ENCODE measurements at regions not wholly inside any gene's neighbourhood (a gene's known extent, or its start where the extent isn't known, plus 50 kb on each side); places are given as distances from the start of the nearest gene placed in this dataset.
"Not testable (repeated sequence)": the region's sequence is repeated elsewhere in the genome, so short reads cannot be mapped to it uniquely, and the experiment has no call there.

GRCh38 chr4:33825685-33826084 is 2418.6 kb downstream of the ARAP2 start:
- H3K27me3 ChIP-seq (ENCODE audit: insufficient read depth, low read length) = no peaks in the 10 kb centered on the region
- H3K36me3 ChIP-seq (ENCODE audit: insufficient read depth, low read length) = no peaks in the 10 kb centered on the region
- H3K4me3 Mint-ChIP-seq = no peak overlapping the region
- no peaks in the 10 kb centered on the region for H3K4me1 ChIP-seq (ENCODE audit: insufficient read depth, low read length)
- no peaks in the 10 kb centered on the region for H3K4me1 Mint-ChIP-seq
- H3K27ac ChIP-seq (ENCODE audit: low read depth, low read length) = no peak overlapping the region
- CTCF ChIA-PET (ENCODE audit: partially characterized antibody) = no interaction called here
- H3K9me3 Mint-ChIP-seq = peaks cover 0 to 11% (median 7%) of the 10 kb centered on the region in 8 donors
- intact Hi-C loops (cut with micrococcal nuclease) = no loop called here
- H3K36me3 Mint-ChIP-seq = no peaks in the 10 kb centered on the region
- no peaks in the 10 kb centered on the region for H3K27me3 Mint-ChIP-seq
- DNase-seq = no peak
- POLR2A ChIA-PET (ENCODE audit: partially characterized antibody) = no interaction called here
- H3K27ac Mint-ChIP-seq = no peak overlapping the region
- H3K9me3 ChIP-seq (ENCODE audit: control insufficient read depth in 1 of 2, low read length in 2 of 2) = no peaks in the 10 kb centered on the region
- H3K4me3 ChIP-seq (ENCODE audit: low read length in 2 of 2) = no peak overlapping the region

GRCh38 chr4:33829356-33829755 is 2415.0 kb downstream of the ARAP2 start:
- DNase-seq; H3K4me3 ChIP-seq (ENCODE audit: low read length in 2 of 2); H3K4me3 Mint-ChIP-seq; intact Hi-C loops (cut with micrococcal nuclease); H3K36me3 Mint-ChIP-seq; H3K27me3 ChIP-seq (ENCODE audit: insufficient read depth, low read length); H3K27me3 Mint-ChIP-seq; H3K27ac ChIP-seq (ENCODE audit: low read depth, low read length); H3K4me1 Mint-ChIP-seq; CTCF ChIA-PET (ENCODE audit: partially characterized antibody); H3K36me3 ChIP-seq (ENCODE audit: insufficient read depth, low read length); H3K9me3 ChIP-seq (ENCODE audit: control insufficient read depth in 1 of 2, low read length in 2 of 2); POLR2A ChIA-PET (ENCODE audit: partially characterized antibody); H3K4me1 ChIP-seq (ENCODE audit: insufficient read depth, low read length); H3K27ac Mint-ChIP-seq: not testable (repeated sequence)
- peaks cover 0 to 16% (median 6%) of the 10 kb centered on the region in 8 donors for H3K9me3 Mint-ChIP-seq

- no peak overlapping the region for H3K4me3 ChIP-seq (ENCODE audit: low read length in 2 of 2)
- Mint-ChIP-seq H3K4me3 (no peak overlapping the region), H3K4me1 (no peaks in the 10 kb centered on the region), H3K9me3 (peaks cover 0 to 18% (median 6%) of the 10 kb centered on the region in 8 donors), H3K36me3 (no peaks in the 10 kb centered on the region), H3K27ac (no peak overlapping the region), H3K27me3 (no peaks in the 10 kb centered on the region)
- CTCF ChIA-PET (ENCODE audit: partially characterized antibody) = interaction anchor here (0.9 kb wide), 1 partner anchor 19 kb away, joined by 3 read pairs; no protein-coding TSS in a partner anchor
- no peaks in the 10 kb centered on the region for H3K9me3 ChIP-seq (ENCODE audit: control insufficient read depth in 1 of 2, low read length in 2 of 2)
- H3K36me3 ChIP-seq (ENCODE audit: insufficient read depth, low read length) = no peaks in the 10 kb centered on the region
- no peak for DNase-seq
- POLR2A ChIA-PET (ENCODE audit: partially characterized antibody) = no interaction called here
- no peak overlapping the region for H3K27ac ChIP-seq (ENCODE audit: low read depth, low read length)
- intact Hi-C loops (cut with micrococcal nuclease) = no loop called here
- H3K4me1 ChIP-seq (ENCODE audit: insufficient read depth, low read length) = no peaks in the 10 kb centered on the region
- H3K27me3 ChIP-seq (ENCODE audit: insufficient read depth, low read length) = no peaks in the 10 kb centered on the region
Observed at GRCh38 chr4:33831442-33832066, 2412.8 kb downstream of the ARAP2 start.

GRCh38 chr4:33835764-33836163 is 2408.6 kb downstream of the ARAP2 start:
- H3K4me1 ChIP-seq (ENCODE audit: insufficient read depth, low read length); H3K36me3 Mint-ChIP-seq; POLR2A ChIA-PET (ENCODE audit: partially characterized antibody); H3K4me3 ChIP-seq (ENCODE audit: low read length in 2 of 2); H3K9me3 ChIP-seq (ENCODE audit: control insufficient read depth in 1 of 2, low read length in 2 of 2); H3K27ac ChIP-seq (ENCODE audit: low read depth, low read length); DNase-seq; H3K4me1 Mint-ChIP-seq; CTCF ChIA-PET (ENCODE audit: partially characterized antibody); H3K27ac Mint-ChIP-seq; H3K4me3 Mint-ChIP-seq; intact Hi-C loops (cut with micrococcal nuclease); H3K27me3 ChIP-seq (ENCODE audit: insufficient read depth, low read length); H3K27me3 Mint-ChIP-seq; H3K36me3 ChIP-seq (ENCODE audit: insufficient read depth, low read length): not testable (repeated sequence)
- H3K9me3 Mint-ChIP-seq = peaks cover 0 to 21% (median 7%) of the 10 kb centered on the region in 8 donors

GRCh38 chr4:33837043-33837838 is 2407.1 kb downstream of the ARAP2 start:
- DNase-seq = no peak
- Mint-ChIP-seq H3K4me3 (no peak overlapping the region), H3K9me3 (peaks cover 0 to 13% (median 7%) of the 10 kb centered on the region in 8 donors), H3K27ac (no peak overlapping the region), H3K4me1 (no peaks in the 10 kb centered on the region), H3K27me3 (no peaks in the 10 kb centered on the region), H3K36me3 (no peaks in the 10 kb centered on the region)
- Histone ChIP-seq H3K4me1 (ENCODE audit: insufficient read depth, low read length) (no peaks in the 10 kb centered on the region), H3K27ac (ENCODE audit: low read depth, low read length) (no peak overlapping the region), H3K4me3 (ENCODE audit: low read length in 2 of 2) (no peak overlapping the region), H3K9me3 (ENCODE audit: control insufficient read depth in 1 of 2, low read length in 2 of 2) (no peaks in the 10 kb centered on the region), H3K27me3 (ENCODE audit: insufficient read depth, low read length) (no peaks in the 10 kb centered on the region), H3K36me3 (ENCODE audit: insufficient read depth, low read length) (no peaks in the 10 kb centered on the region)
- ChIA-PET POLR2A (ENCODE audit: partially characterized antibody) (no interaction called here), CTCF (ENCODE audit: partially characterized antibody) (no interaction called here)
- intact Hi-C loops (cut with micrococcal nuclease) = no loop called here

GRCh38 chr4:33841120-33841519 is 2403.2 kb downstream of the ARAP2 start:
- no peak for DNase-seq
- no peak overlapping the region for H3K27ac ChIP-seq (ENCODE audit: low read depth, low read length)
- no peaks in the 10 kb centered on the region for H3K4me1 ChIP-seq (ENCODE audit: insufficient read depth, low read length)
- no peak overlapping the region for H3K4me3 ChIP-seq (ENCODE audit: low read length in 2 of 2)
- H3K36me3 ChIP-seq (ENCODE audit: insufficient read depth, low read length) = no peaks in the 10 kb centered on the region
- no peaks in the 10 kb centered on the region for H3K27me3 ChIP-seq (ENCODE audit: insufficient read depth, low read length)
- no peaks in the 10 kb centered on the region for H3K4me1 Mint-ChIP-seq
- CTCF ChIA-PET (ENCODE audit: partially characterized antibody) = no interaction called here
- no peaks in the 10 kb centered on the region for H3K9me3 ChIP-seq (ENCODE audit: control insufficient read depth in 1 of 2, low read length in 2 of 2)
- intact Hi-C loops (cut with micrococcal nuclease) = no loop called here
- POLR2A ChIA-PET (ENCODE audit: partially characterized antibody) = no interaction called here
- no peak overlapping the region for H3K27ac Mint-ChIP-seq
- no peak overlapping the region for H3K4me3 Mint-ChIP-seq
- H3K36me3 Mint-ChIP-seq = no peaks in the 10 kb centered on the region
- H3K27me3 Mint-ChIP-seq = no peaks in the 10 kb centered on the region
- peaks cover 0 to 19% (median 8%) of the 10 kb centered on the region in 8 donors for H3K9me3 Mint-ChIP-seq

GRCh38 chr4:33850371-33850902 is 2393.9 kb downstream of the ARAP2 start:
- DNase-seq = no peak
- no peaks in the 10 kb centered on the region for H3K27me3 ChIP-seq (ENCODE audit: insufficient read depth, low read length)

More at GRCh38 chr4:33850371-33850902, 2393.9 kb downstream of the ARAP2 start:
- H3K36me3 Mint-ChIP-seq = no peaks in the 10 kb centered on the region
- H3K27me3 Mint-ChIP-seq = no peaks in the 10 kb centered on the region
- no peak overlapping the region for H3K4me3 Mint-ChIP-seq
- Histone ChIP-seq H3K9me3 (ENCODE audit: control insufficient read depth in 1 of 2, low read length in 2 of 2) (no peaks in the 10 kb centered on the region), H3K4me3 (ENCODE audit: low read length in 2 of 2) (no peak overlapping the region), H3K36me3 (ENCODE audit: insufficient read depth, low read length) (no peaks in the 10 kb centered on the region), H3K4me1 (ENCODE audit: insufficient read depth, low read length) (no peaks in the 10 kb centered on the region), H3K27ac (ENCODE audit: low read depth, low read length) (no peak overlapping the region)
- POLR2A ChIA-PET (ENCODE audit: partially characterized antibody) = no interaction called here
- intact Hi-C loops (cut with micrococcal nuclease) = no loop called here
- H3K4me1 Mint-ChIP-seq = no peaks in the 10 kb centered on the region
- CTCF ChIA-PET (ENCODE audit: partially characterized antibody) = interaction anchor here (1.3 kb wide), 1 partner anchor 19 kb away, joined by 3 read pairs; no protein-coding TSS in a partner anchor
- no peak overlapping the region for H3K27ac Mint-ChIP-seq
- H3K9me3 Mint-ChIP-seq = peaks cover 2 to 26% (median 13%) of the 10 kb centered on the region in 8 donors
